A549 (cell line): ENCODE measurements at regions not wholly inside any gene's neighbourhood (a gene's known extent, or its start where the extent isn't known, plus 50 kb on each side); places are given as distances from the start of the nearest gene placed in this dataset.

Source experiments
- ESRRA ChIP-seq: fragments of 150-350 bp; IDR thresholded peaks from 2 replicates; pipeline ENCODE4 v1.6.1; 2014; ENCODE audit warnings: mild to moderate bottlenecking, low read length, borderline replicate concordance
- FOSB ChIP-seq: fragments of 250-450 bp; sonication (Bioruptor Pico); IDR thresholded peaks from 2 replicates; pipeline ENCODE4 v1.5.0; 2020; ENCODE audit warnings: mild to moderate bottlenecking, moderate library complexity
- PHF8 ChIP-seq: fragments of 200-600 bp; sonication (generic); IDR thresholded peaks from 2 replicates; pipeline ENCODE4 v1.6.1; 2016; ENCODE audit warnings: low read depth, mild to moderate bottlenecking, antibody characterized with exemption, moderate library complexity, borderline replicate concordance
- POLR2A ChIP-seq: IDR thresholded peaks from 2 replicates; pipeline ENCODE4 v1.6.1; 2012; ENCODE audit warnings: mild to moderate bottlenecking, low read length
- TF ChIP-seq, protein P1 (sequence below): fragments of 250-450 bp; sonication (Bioruptor Pico); IDR thresholded peaks from 2 replicates; pipeline ENCODE4 v1.5.0; 2020; ENCODE audit warnings: low read depth, mild to moderate bottlenecking, moderate library complexity
- TF ChIP-seq, protein P2 (sequence below): fragments of >200 bp; sonication (Bioruptor Twin); formaldehyde crosslinking; IDR thresholded peaks from 3 replicates; pipeline ENCODE4 v1.5.1; 2016
- TF ChIP-seq, protein P3 (sequence below): fragments of 200-600 bp; sonication (generic); IDR thresholded peaks from 2 replicates; pipeline ENCODE4 v1.6.1; 2016; ENCODE audit warnings: antibody characterized with exemption, mild to moderate bottlenecking, moderate library complexity

DNA sequence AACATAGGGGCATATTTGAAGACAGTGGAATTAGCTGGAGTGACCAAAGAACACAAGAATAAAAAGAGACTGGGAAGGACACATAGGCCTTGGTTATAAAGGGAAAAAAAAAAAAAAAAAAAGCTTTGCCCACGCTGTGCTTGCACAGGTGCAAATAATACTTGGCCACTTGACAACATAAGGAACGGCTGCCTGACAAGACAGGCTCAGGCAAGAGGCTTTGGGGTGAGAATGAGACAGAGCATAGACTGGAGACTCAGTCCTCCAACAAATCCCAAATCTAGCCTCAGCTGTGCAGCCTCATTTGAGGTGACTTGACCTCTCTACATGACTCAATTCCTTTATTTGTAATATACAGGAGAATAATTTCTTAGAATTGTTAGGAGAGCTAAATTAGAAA, 332.8 kb upstream of the DYNLRB2 start:
- TF ChIP-seq, protein P1, sequence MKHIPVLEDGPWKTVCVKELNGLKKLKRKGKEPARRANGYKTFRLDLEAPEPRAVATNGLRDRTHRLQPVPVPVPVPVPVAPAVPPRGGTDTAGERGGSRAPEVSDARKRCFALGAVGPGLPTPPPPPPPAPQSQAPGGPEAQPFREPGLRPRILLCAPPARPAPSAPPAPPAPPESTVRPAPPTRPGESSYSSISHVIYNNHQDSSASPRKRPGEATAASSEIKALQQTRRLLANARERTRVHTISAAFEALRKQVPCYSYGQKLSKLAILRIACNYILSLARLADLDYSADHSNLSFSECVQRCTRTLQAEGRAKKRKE (CRISPR knock-in tag), result no peak
- TF ChIP-seq POLR2A (no peak), PHF8 (no peak), FOSB (CRISPR knock-in tag) (no peak), ESRRA (no peak)
- TF ChIP-seq, protein P2, sequence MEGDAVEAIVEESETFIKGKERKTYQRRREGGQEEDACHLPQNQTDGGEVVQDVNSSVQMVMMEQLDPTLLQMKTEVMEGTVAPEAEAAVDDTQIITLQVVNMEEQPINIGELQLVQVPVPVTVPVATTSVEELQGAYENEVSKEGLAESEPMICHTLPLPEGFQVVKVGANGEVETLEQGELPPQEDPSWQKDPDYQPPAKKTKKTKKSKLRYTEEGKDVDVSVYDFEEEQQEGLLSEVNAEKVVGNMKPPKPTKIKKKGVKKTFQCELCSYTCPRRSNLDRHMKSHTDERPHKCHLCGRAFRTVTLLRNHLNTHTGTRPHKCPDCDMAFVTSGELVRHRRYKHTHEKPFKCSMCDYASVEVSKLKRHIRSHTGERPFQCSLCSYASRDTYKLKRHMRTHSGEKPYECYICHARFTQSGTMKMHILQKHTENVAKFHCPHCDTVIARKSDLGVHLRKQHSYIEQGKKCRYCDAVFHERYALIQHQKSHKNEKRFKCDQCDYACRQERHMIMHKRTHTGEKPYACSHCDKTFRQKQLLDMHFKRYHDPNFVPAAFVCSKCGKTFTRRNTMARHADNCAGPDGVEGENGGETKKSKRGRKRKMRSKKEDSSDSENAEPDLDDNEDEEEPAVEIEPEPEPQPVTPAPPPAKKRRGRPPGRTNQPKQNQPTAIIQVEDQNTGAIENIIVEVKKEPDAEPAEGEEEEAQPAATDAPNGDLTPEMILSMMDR, result no peak
- TF ChIP-seq, protein P3, sequence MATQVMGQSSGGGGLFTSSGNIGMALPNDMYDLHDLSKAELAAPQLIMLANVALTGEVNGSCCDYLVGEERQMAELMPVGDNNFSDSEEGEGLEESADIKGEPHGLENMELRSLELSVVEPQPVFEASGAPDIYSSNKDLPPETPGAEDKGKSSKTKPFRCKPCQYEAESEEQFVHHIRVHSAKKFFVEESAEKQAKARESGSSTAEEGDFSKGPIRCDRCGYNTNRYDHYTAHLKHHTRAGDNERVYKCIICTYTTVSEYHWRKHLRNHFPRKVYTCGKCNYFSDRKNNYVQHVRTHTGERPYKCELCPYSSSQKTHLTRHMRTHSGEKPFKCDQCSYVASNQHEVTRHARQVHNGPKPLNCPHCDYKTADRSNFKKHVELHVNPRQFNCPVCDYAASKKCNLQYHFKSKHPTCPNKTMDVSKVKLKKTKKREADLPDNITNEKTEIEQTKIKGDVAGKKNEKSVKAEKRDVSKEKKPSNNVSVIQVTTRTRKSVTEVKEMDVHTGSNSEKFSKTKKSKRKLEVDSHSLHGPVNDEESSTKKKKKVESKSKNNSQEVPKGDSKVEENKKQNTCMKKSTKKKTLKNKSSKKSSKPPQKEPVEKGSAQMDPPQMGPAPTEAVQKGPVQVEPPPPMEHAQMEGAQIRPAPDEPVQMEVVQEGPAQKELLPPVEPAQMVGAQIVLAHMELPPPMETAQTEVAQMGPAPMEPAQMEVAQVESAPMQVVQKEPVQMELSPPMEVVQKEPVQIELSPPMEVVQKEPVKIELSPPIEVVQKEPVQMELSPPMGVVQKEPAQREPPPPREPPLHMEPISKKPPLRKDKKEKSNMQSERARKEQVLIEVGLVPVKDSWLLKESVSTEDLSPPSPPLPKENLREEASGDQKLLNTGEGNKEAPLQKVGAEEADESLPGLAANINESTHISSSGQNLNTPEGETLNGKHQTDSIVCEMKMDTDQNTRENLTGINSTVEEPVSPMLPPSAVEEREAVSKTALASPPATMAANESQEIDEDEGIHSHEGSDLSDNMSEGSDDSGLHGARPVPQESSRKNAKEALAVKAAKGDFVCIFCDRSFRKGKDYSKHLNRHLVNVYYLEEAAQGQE, result no peak
